Heart left ventricle (tissue), 16 donors: ENCODE measurements at regions not wholly inside any gene's neighbourhood (a gene's known extent, or its start where the extent isn't known, plus 50 kb on each side); places are given as distances from the start of the nearest gene placed in this dataset.

Source experiments
- ATAC-seq, 4 donors: fragments of 200-7000 bp; cut with Tn5 transposase; one replicate each; pipeline ENCODE4 v1.9.1; 2020 to 2022; ENCODE audit warnings: moderate library complexity in 4 of 4, mild to moderate bottlenecking in 3 of 4, moderate number of reproducible peaks in 1 of 4
- DNase-seq, 5 donors: peaks; one replicate each; pipeline ENCODE4 v3.0.0-alpha.2; 2020
- H3K27ac ChIP-seq, 12 donors: fragments of 200-600 bp; sonication (generic) in 4 of 12; one replicate each; pipeline versions ENCODE4 v1.5.0 to v1.8.0; 2016 to 2022; ENCODE audit warnings: mild to moderate bottlenecking in 2 of 12
- H3K27me3 ChIP-seq, 9 donors: fragments of 200-600 bp; sonication (generic) in 2 of 9; one replicate each; pipeline versions ENCODE4 v1.5.1 to v1.8.0; 2016 to 2022; ENCODE audit warnings: mild to moderate bottlenecking in 3 of 9
- H3K36me3 ChIP-seq, 9 donors: fragments of 200-600 bp; sonication (generic) in 2 of 9; one replicate each; pipeline versions ENCODE4 v1.5.0 to v1.8.0; 2018 to 2022; ENCODE audit warnings: mild to moderate bottlenecking in 2 of 9
- H3K4me1 ChIP-seq, 12 donors: fragments of 200-600 bp; sonication (generic) in 4 of 12; one replicate each; pipeline versions ENCODE4 v1.5.0 to v1.8.0; 2016 to 2022; ENCODE audit warnings: mild to moderate bottlenecking in 3 of 12
- H3K4me3 ChIP-seq, 12 donors: fragments of 200-600 bp; sonication (generic) in 4 of 12; one replicate each; pipeline versions ENCODE4 v1.5.0 to v1.8.0; 2017 to 2022; ENCODE audit warnings: mild to moderate bottlenecking in 9 of 12, moderate library complexity in 4 of 12
- H3K9me3 ChIP-seq, 12 donors: fragments of 200-600 bp; sonication (generic) in 4 of 12; one replicate each; pipeline versions ENCODE4 v1.5.0 to v1.8.0; 2016 to 2022; ENCODE audit warnings: mild to moderate bottlenecking in 1 of 12
- POLR2A ChIP-seq, 2 donors: fragments of 450-650 bp; IDR thresholded peaks; one replicate each; pipeline ENCODE4 v1.6.1; 2017; ENCODE audit warnings: antibody characterized with exemption in 2 of 2, mild to moderate bottlenecking in 2 of 2, moderate library complexity in 2 of 2
- WGBS, 4 donors: extraction: QIAGEN DNeasy Blood & Tissue Kit in 2 of 4; methylation state at CpG; one replicate each; pipeline versions ENCODE4 v1.1.5 to v1.1.7; 2013 to 2018; 5-methylcytosine and 5-hydroxymethylcytosine counted together
- intact Hi-C, 10 donors: fragments of 100-400 bp; cut with DNase I; formaldehyde crosslinking; loops; one replicate each; pipeline versions ENCODE4 v1.11.1 to v1.14.2; 2022
- TF ChIP-seq, protein P1 (sequence below), 12 donors: fragments of 200-600 bp; sonication (generic) in 4 of 12; IDR thresholded peaks; one replicate each; pipeline versions ENCODE4 v1.5.0 to v1.8.0; 2018 to 2022; ENCODE audit warnings: antibody characterized with exemption in 12 of 12, mild to moderate bottlenecking in 5 of 12
- donor health status: ischemic (EF 13 %, LVEDD 7.1; RV severe dilation, severe dysfunction).
- donor health status: healthy with polysubstance abuse.
- donor health status: DM: no; HTN: yes; CAD: no.
- donor health status: DM: no; HTN: no; CAD: no.
- donor health status: ischemic (EF 25% LVEDD 6.9; RV normal size, moderate dysfunction).
- donor health status: ischemic (EF 25% LVEDD 5.7; RV mildly dilated, moderate dysfunction).
- donor health status: healthy.
- donor health status: DM: yes; HTN: yes; CAD: no.
- donor health status: ischemic (EF 35%, LVEDD 5.7; RV mildly dilated, moderate dysfunction).
- donor health status: nonischemic (EF 11% LVEDD 7.7; RV severe dilation, severe dysfunction).
- donor health status: DM: yes; HTN: yes; CAD: no.
- donor health status: PGD.
- donor health status: ischemic (EF 29% LVEDD 5.4; RV normal size, mild dysfunction).
- donor health status: nonischemic (EF 23%, LVEDD 6.1; RV moderate dilation, normal function).

DNA sequence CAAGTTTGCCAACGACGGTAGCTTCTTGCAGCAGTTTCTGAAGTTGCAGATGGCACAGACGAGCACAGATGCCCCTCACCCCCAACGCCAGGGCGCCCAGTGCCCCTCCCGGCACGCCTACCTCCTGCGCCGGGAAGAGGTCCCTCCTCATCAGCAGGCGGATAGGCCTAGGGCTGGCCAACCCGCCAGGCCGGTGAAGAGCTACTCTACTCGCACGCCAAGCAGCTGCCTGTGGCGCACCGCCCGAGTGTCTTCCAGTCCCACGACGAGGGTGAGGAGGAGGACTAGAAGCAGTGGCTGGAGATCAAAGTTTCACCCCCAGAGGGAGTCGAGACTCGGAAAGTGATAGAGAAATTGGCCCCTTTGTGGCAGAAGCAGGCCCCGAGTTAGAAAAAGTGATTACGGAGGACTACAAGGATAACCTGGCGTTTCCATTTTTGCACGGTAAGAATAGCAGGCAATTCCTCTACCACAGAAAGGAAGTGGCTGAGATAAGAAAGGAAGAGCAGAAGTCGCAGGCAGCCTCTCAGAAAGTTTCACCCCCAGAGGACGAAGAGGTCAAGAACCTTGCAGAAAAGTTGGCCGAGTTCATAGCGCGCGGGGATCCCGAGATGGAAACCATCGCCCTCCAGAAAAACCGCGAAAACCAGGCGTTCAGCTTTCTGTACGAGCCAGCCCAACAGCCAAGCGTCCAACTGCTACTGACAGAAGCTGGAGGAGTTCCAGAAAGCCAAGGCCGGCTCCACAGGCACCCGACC is 170.4 kb downstream of the HINT1 start:
- Histone ChIP-seq H3K4me3 (no peak overlapping the region), H3K4me1 (no peaks in the 10 kb centered on the region), H3K9me3 (no peaks in the 10 kb centered on the region), H3K27ac (no peak overlapping the region), H3K36me3 (no peaks in the 10 kb centered on the region), H3K27me3 (no peaks in the 10 kb centered on the region)
- WGBS, 4 donors = 88 to 91% (median 89%) methylated on average over 33 to 40 of the region's 40 CpGs
- intact Hi-C loops = no loop called here
- ATAC-seq = no peak
- TF ChIP-seq POLR2A (IDR thresholded peaks at IDR 0.05) = no peak
- TF ChIP-seq, protein P1, sequence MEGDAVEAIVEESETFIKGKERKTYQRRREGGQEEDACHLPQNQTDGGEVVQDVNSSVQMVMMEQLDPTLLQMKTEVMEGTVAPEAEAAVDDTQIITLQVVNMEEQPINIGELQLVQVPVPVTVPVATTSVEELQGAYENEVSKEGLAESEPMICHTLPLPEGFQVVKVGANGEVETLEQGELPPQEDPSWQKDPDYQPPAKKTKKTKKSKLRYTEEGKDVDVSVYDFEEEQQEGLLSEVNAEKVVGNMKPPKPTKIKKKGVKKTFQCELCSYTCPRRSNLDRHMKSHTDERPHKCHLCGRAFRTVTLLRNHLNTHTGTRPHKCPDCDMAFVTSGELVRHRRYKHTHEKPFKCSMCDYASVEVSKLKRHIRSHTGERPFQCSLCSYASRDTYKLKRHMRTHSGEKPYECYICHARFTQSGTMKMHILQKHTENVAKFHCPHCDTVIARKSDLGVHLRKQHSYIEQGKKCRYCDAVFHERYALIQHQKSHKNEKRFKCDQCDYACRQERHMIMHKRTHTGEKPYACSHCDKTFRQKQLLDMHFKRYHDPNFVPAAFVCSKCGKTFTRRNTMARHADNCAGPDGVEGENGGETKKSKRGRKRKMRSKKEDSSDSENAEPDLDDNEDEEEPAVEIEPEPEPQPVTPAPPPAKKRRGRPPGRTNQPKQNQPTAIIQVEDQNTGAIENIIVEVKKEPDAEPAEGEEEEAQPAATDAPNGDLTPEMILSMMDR (IDR thresholded peaks at IDR 0.05) = no peak
- DNase-seq = no peak

DNA sequence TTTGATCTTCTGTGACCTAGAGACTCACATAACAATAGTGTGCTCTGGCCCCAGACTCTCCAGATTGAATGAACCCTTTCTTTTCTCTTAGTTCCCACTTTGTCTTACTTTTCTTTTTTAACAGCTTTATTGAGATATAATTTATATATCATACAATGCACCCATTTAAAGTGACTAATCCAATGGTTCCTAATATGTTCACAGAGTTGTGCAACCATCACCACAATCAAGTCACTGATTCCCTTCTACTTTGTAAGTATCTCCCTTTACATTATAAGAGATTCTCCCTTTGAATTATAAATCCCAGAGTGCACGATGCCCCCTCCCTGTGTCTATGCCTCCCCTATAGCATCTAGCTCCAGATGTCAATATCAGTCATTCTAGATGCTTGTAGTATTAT is 172.4 kb downstream of the HINT1 start:
- no peak overlapping the region for H3K4me3 ChIP-seq
- no peaks in the 10 kb centered on the region for H3K27me3 ChIP-seq
- H3K4me1 ChIP-seq = no peaks in the 10 kb centered on the region
- H3K9me3 ChIP-seq = no peaks in the 10 kb centered on the region
- H3K27ac ChIP-seq = no peak overlapping the region
- no peak for DNase-seq
- no peak for ATAC-seq
- no peak for TF ChIP-seq POLR2A (IDR thresholded peaks at IDR 0.05)
- TF ChIP-seq, protein P1 (IDR thresholded peaks at IDR 0.05) = no peak
- WGBS, 4 donors = 0 to 52% (median 0%) methylated on average over 1 of the region's 1 CpG
- no peaks in the 10 kb centered on the region for H3K36me3 ChIP-seq
- intact Hi-C loops = no loop called here

DNA sequence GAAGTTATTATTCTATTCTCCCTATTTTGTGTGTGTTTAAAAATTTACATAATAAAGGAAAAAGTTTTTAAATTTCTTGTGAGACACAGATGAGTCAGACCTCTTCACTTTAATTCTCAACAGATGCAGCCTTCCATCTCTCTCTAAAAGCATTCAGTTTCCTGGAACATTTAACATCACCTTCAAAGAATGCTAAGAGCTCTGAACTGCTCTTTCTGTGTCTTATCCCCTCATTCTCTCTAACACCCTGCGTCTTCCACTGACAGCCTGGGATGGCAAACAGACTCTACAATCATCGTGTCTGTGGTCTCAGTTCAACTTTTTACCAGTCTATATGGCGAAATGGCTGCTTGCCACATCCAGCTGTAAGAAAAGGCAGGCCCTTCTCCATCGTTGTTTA is 173.0 kb downstream of the HINT1 start:
- H3K27ac ChIP-seq = no peak overlapping the region
- no peak overlapping the region for H3K4me3 ChIP-seq
- WGBS, 4 donors = 24 to 40% (median 35%) methylated on average over 4 of the region's 4 CpGs
- no peaks in the 10 kb centered on the region for H3K27me3 ChIP-seq
- H3K4me1 ChIP-seq = no peaks in the 10 kb centered on the region
- ATAC-seq = no peak
- DNase-seq = no peak
- intact Hi-C loops = no loop called here
- H3K9me3 ChIP-seq = no peaks in the 10 kb centered on the region
- TF ChIP-seq, protein P1 (IDR thresholded peaks at IDR 0.05) = no peak
- TF ChIP-seq POLR2A (IDR thresholded peaks at IDR 0.05) = no peak
- H3K36me3 ChIP-seq = no peaks in the 10 kb centered on the region

DNA sequence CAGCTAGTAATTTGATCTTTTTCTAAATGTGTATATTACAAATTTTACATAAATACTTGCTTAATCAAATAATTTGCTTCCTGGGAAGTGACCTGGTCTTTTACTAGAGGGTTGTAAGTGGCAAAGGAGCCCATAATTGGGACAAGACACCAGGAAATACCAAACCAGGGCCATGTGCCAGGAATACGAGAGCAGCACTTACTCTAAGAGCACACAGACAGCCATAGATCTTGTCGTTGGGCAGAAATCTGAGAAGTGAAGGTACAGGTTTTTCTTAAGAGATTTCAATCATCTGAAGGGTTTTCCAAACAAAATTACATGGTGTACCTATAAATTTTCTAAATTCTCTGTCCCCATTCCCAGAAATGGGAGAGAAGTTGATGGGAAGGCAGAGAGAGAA is 179.3 kb downstream of the HINT1 start:
- intact Hi-C loops = no loop called here
- H3K27ac ChIP-seq = no peak overlapping the region
- WGBS, 4 donors = 61 to 71% (median 67%) methylated on average over 2 of the region's 2 CpGs
- no peak overlapping the region for H3K4me3 ChIP-seq
- DNase-seq (no peak), ATAC-seq (no peak)
- no peaks in the 10 kb centered on the region for H3K27me3 ChIP-seq
- no peak for TF ChIP-seq POLR2A (IDR thresholded peaks at IDR 0.05)
- TF ChIP-seq, protein P1 (IDR thresholded peaks at IDR 0.05) = no peak
- no peaks in the 10 kb centered on the region for H3K36me3 ChIP-seq
- H3K9me3 ChIP-seq = no peaks in the 10 kb centered on the region
- no peaks in the 10 kb centered on the region for H3K4me1 ChIP-seq
